HUES48 (cell line): ENCODE measurements at regions not wholly inside any gene's neighbourhood (a gene's known extent, or its start where the extent isn't known, plus 50 kb on each side); places are given as distances from the start of the nearest gene placed in this dataset.
"Not testable (repeated sequence)": the region's sequence is repeated elsewhere in the genome, so short reads cannot be mapped to it uniquely, and the experiment has no call there.

ENCODE experiments used
- H3K27ac ChIP-seq: one replicate; pipeline ENCODE4 v1.7.0; 2013; ENCODE audit warnings: low read depth, low read length, inconsistent platforms
- H3K27me3 ChIP-seq: 2 replicates; pipeline ENCODE4 v1.6.1; 2013; ENCODE audit warnings: mild to moderate bottlenecking, low read length; ENCODE audit not compliant: control insufficient read depth, insufficient read depth
- H3K36me3 ChIP-seq: 2 replicates; pipeline ENCODE4 v1.6.1; 2013; ENCODE audit warnings: low read length; ENCODE audit not compliant: control insufficient read depth, insufficient read depth
- H3K4me1 ChIP-seq: 2 replicates; pipeline ENCODE4 v1.6.1; 2013; ENCODE audit warnings: mild to moderate bottlenecking, low read length; ENCODE audit not compliant: control insufficient read depth, insufficient read depth
- H3K4me3 ChIP-seq: 2 replicates; pipeline ENCODE4 v1.5.1; 2013; ENCODE audit warnings: mild to moderate bottlenecking, low read depth, low read length
- H3K9ac ChIP-seq: 2 replicates; pipeline ENCODE4 v1.6.1; 2013; ENCODE audit warnings: mild to moderate bottlenecking, low read depth, low read length, moderate library complexity
- H3K9me3 ChIP-seq: 2 replicates; pipeline ENCODE4 v1.6.1; 2013; ENCODE audit warnings: low read length; ENCODE audit not compliant: control insufficient read depth, insufficient read depth

DNA sequence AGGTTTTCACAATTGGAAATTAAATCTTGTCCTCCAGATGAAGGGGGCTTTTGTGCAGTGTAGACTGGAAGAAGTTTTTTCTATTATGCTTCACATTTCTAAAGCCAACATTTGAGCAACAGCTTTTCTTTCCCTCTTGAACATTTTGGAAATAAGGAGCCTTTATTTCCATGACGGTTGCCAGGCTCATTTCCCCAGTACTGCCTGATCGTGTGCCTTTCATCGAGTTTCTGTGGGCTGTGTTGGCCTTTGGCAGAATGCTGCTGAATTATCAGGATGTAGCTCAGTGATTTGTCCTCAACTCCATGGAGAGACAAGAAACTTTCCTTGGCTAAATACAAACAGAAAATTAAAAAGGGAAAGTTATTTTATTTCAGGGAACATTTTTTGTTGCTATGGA is 314.8 kb upstream of the LRRC3B start:
- peaks cover 7% of the 10 kb centered on the region; the same call in 1 of the 2 replicates for H3K4me1 ChIP-seq
- H3K4me3 ChIP-seq: no peak overlapping the region
- no peaks in the 10 kb centered on the region for H3K36me3 ChIP-seq
- H3K27me3 ChIP-seq: no peaks in the 10 kb centered on the region
- H3K9ac ChIP-seq: no peak overlapping the region
- H3K9me3 ChIP-seq: peaks cover 9% of the 10 kb centered on the region; the same call in 1 of the 2 replicates
- no peak overlapping the region for H3K27ac ChIP-seq

DNA sequence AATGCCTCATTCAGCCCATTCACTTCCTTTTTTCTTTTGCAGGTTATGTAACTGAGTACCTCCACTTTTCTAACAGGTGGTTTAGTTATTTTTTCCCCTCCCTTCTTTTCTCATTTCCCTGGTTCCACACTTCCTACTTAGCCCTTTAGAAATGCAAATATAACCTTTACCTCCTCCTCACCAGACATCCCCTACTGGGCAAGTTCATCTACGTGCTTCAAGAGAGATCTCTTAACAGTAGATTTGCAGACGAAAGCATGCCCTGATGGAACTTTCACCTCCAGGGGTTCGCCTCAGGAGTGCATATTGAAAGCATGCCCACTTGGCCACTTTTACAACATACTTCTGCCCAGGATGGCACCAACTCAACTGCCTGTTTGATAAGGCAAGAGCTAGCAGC is 314.1 kb upstream of the LRRC3B start:
- H3K9ac ChIP-seq: no peak overlapping the region
- H3K27ac ChIP-seq: no peak overlapping the region
- H3K27me3 ChIP-seq: no peaks in the 10 kb centered on the region
- H3K4me1 ChIP-seq: peaks cover 7% of the 10 kb centered on the region; the same call in 1 of the 2 replicates
- peaks cover 9% of the 10 kb centered on the region; the same call in 1 of the 2 replicates for H3K9me3 ChIP-seq
- no peaks in the 10 kb centered on the region for H3K36me3 ChIP-seq
- no peak overlapping the region for H3K4me3 ChIP-seq

GRCh38 chr3:26309536-26309935 is 313.0 kb upstream of the LRRC3B start:
- not testable (repeated sequence) for H3K9ac ChIP-seq, H3K4me3 ChIP-seq, H3K36me3 ChIP-seq, H3K4me1 ChIP-seq, H3K9me3 ChIP-seq, H3K27me3 ChIP-seq, H3K27ac ChIP-seq

DNA sequence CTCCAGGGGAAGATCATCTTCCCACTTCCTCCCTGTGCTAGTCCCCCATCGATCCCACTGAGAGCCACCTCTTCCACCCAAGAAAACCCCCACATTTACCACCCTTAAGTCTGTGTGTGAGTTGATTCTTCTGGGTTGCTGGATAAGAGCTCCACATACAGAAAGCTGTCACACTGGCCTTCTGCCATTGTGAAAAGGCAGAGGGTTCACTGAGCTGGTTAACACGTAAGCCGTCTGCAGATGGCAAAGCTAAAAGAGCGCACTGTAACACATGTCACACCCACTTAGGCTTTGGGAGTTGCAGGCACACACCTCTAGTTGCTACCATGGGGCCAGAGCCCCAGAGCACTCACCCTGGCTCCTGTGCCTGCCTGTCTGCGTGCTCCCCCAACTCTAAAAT is 309.8 kb upstream of the LRRC3B start:
- Histone ChIP-seq H3K9me3 (peaks cover 9% of the 10 kb centered on the region), H3K36me3 (no peaks in the 10 kb centered on the region), H3K9ac (no peak overlapping the region), H3K4me3 (no peak overlapping the region), H3K27me3 (no peaks in the 10 kb centered on the region), H3K27ac (no peak overlapping the region), H3K4me1 (peaks cover 7% of the 10 kb centered on the region; the same call in 1 of the 2 replicates)

- no peaks in the 10 kb centered on the region for H3K36me3 ChIP-seq
- H3K27me3 ChIP-seq: no peaks in the 10 kb centered on the region
- no peak overlapping the region for H3K27ac ChIP-seq
- no peak overlapping the region for H3K4me3 ChIP-seq
- H3K9ac ChIP-seq: no peak overlapping the region
- H3K4me1 ChIP-seq: no peaks in the 10 kb centered on the region
- H3K9me3 ChIP-seq: no peaks in the 10 kb centered on the region; the same call in 1 of the 2 replicates
These were observed 306.1 kb upstream of the LRRC3B start for GRCh38 chr3:26316472-26316871.

GRCh38 chr3:26323741-26324140 is 298.8 kb upstream of the LRRC3B start:
- H3K9me3 ChIP-seq, H3K27ac ChIP-seq, H3K4me1 ChIP-seq, H3K27me3 ChIP-seq, H3K9ac ChIP-seq, H3K36me3 ChIP-seq, H3K4me3 ChIP-seq: not testable (repeated sequence)

DNA sequence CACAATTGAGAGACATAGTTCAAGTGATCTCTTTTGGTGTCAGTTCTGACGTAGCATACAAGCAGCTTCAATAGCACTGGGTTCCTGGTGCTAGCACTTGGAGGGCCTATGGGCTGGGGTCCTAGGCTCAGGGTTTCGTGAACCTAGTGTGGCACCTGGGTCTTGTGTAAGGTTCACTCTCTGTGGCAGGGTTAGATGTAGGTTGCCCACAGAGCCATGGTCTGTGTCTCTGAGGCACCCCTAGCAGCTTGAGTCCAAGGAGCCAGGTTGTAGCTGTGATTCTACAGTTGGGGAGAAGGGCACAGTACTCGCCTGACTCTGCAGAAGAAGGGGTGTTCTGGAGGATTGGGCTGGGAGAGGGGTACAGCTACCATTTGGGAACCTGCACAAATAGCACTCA is 282.6 kb upstream of the LRRC3B start:
- H3K9me3 ChIP-seq: no peaks in the 10 kb centered on the region
- no peaks in the 10 kb centered on the region for H3K36me3 ChIP-seq
- H3K27me3 ChIP-seq: no peaks in the 10 kb centered on the region
- H3K27ac ChIP-seq: no peak overlapping the region
- no peak overlapping the region for H3K9ac ChIP-seq
- no peaks in the 10 kb centered on the region for H3K4me1 ChIP-seq
- no peak overlapping the region for H3K4me3 ChIP-seq

DNA sequence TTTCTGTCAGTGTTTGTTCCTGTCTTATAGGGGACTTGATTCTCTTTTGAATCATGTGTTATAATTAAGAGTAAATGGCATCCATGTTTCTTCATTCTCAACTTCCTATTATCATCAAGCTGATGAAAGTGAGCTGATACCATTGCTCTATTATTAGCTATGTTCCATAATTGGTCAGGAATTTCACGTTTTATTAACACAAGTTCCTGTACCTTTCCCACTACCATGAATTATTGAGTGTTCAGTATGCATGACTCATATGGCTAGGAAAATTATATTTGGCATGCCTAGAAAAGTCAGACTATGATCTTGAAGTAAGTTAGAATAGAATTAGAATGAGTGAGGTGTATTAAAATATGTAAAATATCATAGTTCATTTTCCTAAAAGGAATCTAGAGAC is 278.9 kb upstream of the LRRC3B start:
- Histone ChIP-seq H3K9ac (no peak overlapping the region), H3K4me1 (no peaks in the 10 kb centered on the region), H3K4me3 (no peak overlapping the region), H3K36me3 (no peaks in the 10 kb centered on the region), H3K27ac (no peak overlapping the region), H3K27me3 (no peaks in the 10 kb centered on the region), H3K9me3 (no peaks in the 10 kb centered on the region)

DNA sequence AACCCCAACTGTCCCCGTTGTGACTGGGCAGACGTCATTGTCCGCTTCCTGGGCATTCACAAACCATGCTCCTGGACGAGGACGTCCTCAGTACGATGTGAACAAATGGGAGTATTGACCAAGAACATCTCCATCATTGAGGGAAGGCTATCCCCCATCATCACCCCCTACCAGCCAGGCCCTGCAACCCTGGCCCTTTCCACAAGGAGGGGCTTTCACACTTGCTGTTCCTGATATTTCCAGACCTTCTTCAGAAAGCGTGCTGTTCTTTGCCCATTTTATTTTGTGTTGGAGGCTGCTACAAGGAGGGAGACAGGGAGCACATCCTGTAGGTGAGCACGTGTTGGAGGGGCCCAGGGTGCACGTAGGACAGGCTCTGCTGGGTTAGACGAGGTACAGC is 277.0 kb upstream of the LRRC3B start:
- no peaks in the 10 kb centered on the region for H3K4me1 ChIP-seq
- H3K27ac ChIP-seq: no peak overlapping the region
- no peaks in the 10 kb centered on the region for H3K27me3 ChIP-seq
- H3K4me3 ChIP-seq: no peak overlapping the region
- no peaks in the 10 kb centered on the region for H3K9me3 ChIP-seq
- no peaks in the 10 kb centered on the region for H3K36me3 ChIP-seq
- H3K9ac ChIP-seq: no peak overlapping the region

- Histone ChIP-seq H3K27ac (no peak overlapping the region), H3K4me1 (no peaks in the 10 kb centered on the region), H3K9me3 (no peaks in the 10 kb centered on the region), H3K9ac (no peak overlapping the region), H3K36me3 (no peaks in the 10 kb centered on the region), H3K27me3 (no peaks in the 10 kb centered on the region), H3K4me3 (no peak overlapping the region)
These were observed 276.1 kb upstream of the LRRC3B start for GRCh38 chr3:26346497-26346896.

DNA sequence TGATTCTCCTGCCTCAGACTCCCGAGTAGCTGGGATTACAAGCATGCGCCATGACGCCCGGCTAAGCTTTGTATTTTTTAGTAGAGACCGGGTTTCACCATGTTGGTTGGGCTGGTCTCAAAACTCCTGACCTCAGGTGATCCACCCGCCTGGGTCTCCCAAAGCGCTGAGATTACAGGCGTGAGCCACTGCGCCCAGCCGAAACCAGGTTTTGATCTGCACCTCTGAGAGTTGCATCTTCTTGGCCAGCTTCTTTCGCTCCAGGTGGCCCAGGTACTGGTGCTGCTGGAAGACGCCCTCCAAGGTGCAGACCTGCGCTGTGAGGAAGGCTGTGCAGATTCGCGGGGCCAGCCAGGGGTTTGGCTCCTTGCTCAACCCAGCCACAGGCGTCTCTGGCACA is 275.4 kb upstream of the LRRC3B start:
- Histone ChIP-seq H3K36me3 (no peaks in the 10 kb centered on the region), H3K4me1 (no peaks in the 10 kb centered on the region), H3K9ac (no peak overlapping the region), H3K27ac (no peak overlapping the region), H3K9me3 (no peaks in the 10 kb centered on the region), H3K27me3 (no peaks in the 10 kb centered on the region), H3K4me3 (no peak overlapping the region)

- Histone ChIP-seq H3K4me1 (no peaks in the 10 kb centered on the region), H3K9me3 (no peaks in the 10 kb centered on the region), H3K27ac (peak overlapping the region; percentile 82), H3K4me3 (no peak overlapping the region), H3K36me3 (no peaks in the 10 kb centered on the region), H3K9ac (no peak overlapping the region), H3K27me3 (no peaks in the 10 kb centered on the region)
These were observed 271.7 kb upstream of the LRRC3B start for GRCh38 chr3:26350853-26351252.
